ENCODE measurements at regions not wholly inside any gene's neighbourhood (a gene's known extent, or its start where the extent isn't known, plus 50 kb on each side); places are given as distances from the start of the nearest gene placed in this dataset.

GRCh38 chr3:177804646-177805045 is 607.4 kb upstream of the TBL1XR1 start:
- H4K8ac ChIP-seq (ENCODE audit: extremely low read depth, insufficient read depth, low read length) = no peak overlapping the region
- no peaks in the 10 kb centered on the region for H4K20me1 ChIP-seq (replicated peaks in 1 of 2; ENCODE audit: control insufficient read depth in 1 of 2, insufficient read depth in 2 of 2, low read length in 2 of 2)
- H3K4me1 ChIP-seq (replicated peaks in 1 of 4; ENCODE audit: control insufficient read depth in 3 of 4, insufficient read depth in 4 of 4, low read length in 3 of 4) = no peaks in the 10 kb centered on the region
- H3K36me3 ChIP-seq (ENCODE audit: control insufficient read depth in 2 of 4, insufficient read depth in 4 of 4, low read length in 3 of 4) = no peaks in the 10 kb centered on the region
- no peak overlapping the region for H2BK15ac ChIP-seq (ENCODE audit: low read length)
- H2BK12ac ChIP-seq (ENCODE audit: low read depth, low read length) = no peak overlapping the region
- no peaks in the 10 kb centered on the region for H3K27me3 ChIP-seq (replicated peaks in 1 of 4; ENCODE audit: control insufficient read depth in 3 of 4, extremely low read depth in 1 of 4, insufficient read depth in 3 of 4, low read length in 3 of 4)
- H2BK20ac ChIP-seq (ENCODE audit: low read length) = no peak overlapping the region
- H4K5ac ChIP-seq (ENCODE audit: insufficient read length, low read depth, low read length) = no peak overlapping the region
- H2AFZ ChIP-seq (ENCODE audit: low read length) = no peak overlapping the region
- no peak overlapping the region for H3K4me2 ChIP-seq (ENCODE audit: insufficient read depth in 1 of 2, low read depth in 2 of 2, low read length in 2 of 2)
- no peak overlapping the region for H2BK120ac ChIP-seq (replicated peaks; ENCODE audit: low read depth, low read length)
- no peak overlapping the region for H3K18ac ChIP-seq (ENCODE audit: extremely low read depth, low read length)
- no peak overlapping the region for H3K4ac ChIP-seq (replicated peaks; ENCODE audit: insufficient read length, low read depth, low read length)
- no peaks in the 10 kb centered on the region for H3K23me2 ChIP-seq (ENCODE audit: low read depth, low read length)
- H3K56ac ChIP-seq (replicated peaks; ENCODE audit: insufficient read length, low read depth, low read length) = no peak overlapping the region
- no peak for DNase-seq (ENCODE audit: low read depth in 1 of 2, low spot score in 2 of 2)
- CTCF ChIA-PET (ENCODE audit: partially characterized antibody) = no interaction called here
- H2AK5ac ChIP-seq (ENCODE audit: low read depth, low read length) = no peak overlapping the region
- no peak overlapping the region for H3K9ac ChIP-seq (replicated peaks in 1 of 4; ENCODE audit: extremely low read depth in 1 of 4, low read depth in 3 of 4, low read length in 3 of 4)
- H3K27ac ChIP-seq (ENCODE audit: low read depth, low read length) = no peak overlapping the region
- no peak overlapping the region for H4K91ac ChIP-seq (replicated peaks; ENCODE audit: insufficient read length, low read length)
- no peak for FAIRE-seq
- no peak overlapping the region for H3K14ac ChIP-seq (ENCODE audit: insufficient read length)
- no peak overlapping the region for H2BK5ac ChIP-seq (ENCODE audit: low read depth, low read length)
- 97% methylated on average over 9 of the region's 9 CpGs; no CpG with 5 or more reads in 1 of the 2 experiments for WGBS, 2 experiments (ENCODE audit: extremely low coverage in 1 of 2, insufficient coverage in 1 of 2, insufficient read length in 1 of 2, insufficient replicate concordance in 2 of 2, low coverage in 1 of 2, low lambda C conversion rate in 2 of 2, missing lambda C conversion rate in 1 of 2)
- no peak overlapping the region for H3K4me3 ChIP-seq (ENCODE audit: extremely low read depth in 1 of 4, insufficient read depth in 2 of 4, low read depth in 3 of 4, low read length in 4 of 4)
- no peaks in the 10 kb centered on the region for H3K79me2 ChIP-seq (ENCODE audit: control insufficient read depth in 1 of 2, insufficient read depth in 2 of 2, low read length in 2 of 2)
- POLR2A ChIA-PET (ENCODE audit: partially characterized antibody) = no interaction called here
- TF ChIP-seq FOSL1 (IDR thresholded peaks at IDR 0.05; ENCODE audit: insufficient read depth, low read depth, low read length) = no peak
- no peak for TF ChIP-seq JUN (IDR thresholded peaks at IDR 0.05; ENCODE audit: low read depth, low read length)
- no peak for TF ChIP-seq BACH1 (IDR thresholded peaks at IDR 0.05; ENCODE audit: low read length)
- no peak for TF ChIP-seq HDAC2 (IDR thresholded peaks at IDR 0.05; ENCODE audit: borderline replicate concordance in 1 of 2, low read depth in 2 of 2, low read length in 2 of 2)
- H3K9me3 ChIP-seq (ENCODE audit: insufficient read depth in 2 of 2, low read depth in 1 of 2, low read length in 1 of 2) = peaks cover 0 to 6% of the 10 kb centered on the region in 2 experiments; a peak in 1 of 4 replicates
- H3K23ac ChIP-seq (ENCODE audit: insufficient read length) = no peak overlapping the region
- no peaks in the 10 kb centered on the region for H3K79me1 ChIP-seq (ENCODE audit: low read depth, low read length)
